Glutamatergic neuron (in vitro differentiated cells): ENCODE measurements at regions not wholly inside any gene's neighbourhood (a gene's known extent, or its start where the extent isn't known, plus 50 kb on each side); places are given as distances from the start of the nearest gene placed in this dataset.

Experiments
- DNase-seq: peaks from one replicate; pipeline ENCODE4 v3.0.0; 2022
- H3K27ac Mint-ChIP-seq: one replicate; pipeline ENCODE4 v1.8.0; 2020; ENCODE audit warnings: mild to moderate bottlenecking, mixed read lengths, inconsistent platforms; ENCODE audit not compliant: unreplicated experiment
- H3K27me3 Mint-ChIP-seq: one replicate; pipeline ENCODE4 v1.8.0; 2020; ENCODE audit warnings: mild to moderate bottlenecking, moderate library complexity, mixed read lengths, inconsistent platforms; ENCODE audit not compliant: unreplicated experiment
- H3K36me3 Mint-ChIP-seq: one replicate; pipeline ENCODE4 v1.8.0; 2020; ENCODE audit warnings: mild to moderate bottlenecking, mixed read lengths, inconsistent platforms; ENCODE audit not compliant: unreplicated experiment
- H3K4me1 Mint-ChIP-seq: one replicate; pipeline ENCODE4 v1.8.0; 2020; ENCODE audit warnings: mild to moderate bottlenecking, low read depth, mixed read lengths, inconsistent platforms; ENCODE audit not compliant: unreplicated experiment
- H3K4me3 Mint-ChIP-seq: one replicate; pipeline ENCODE4 v1.8.0; 2020; ENCODE audit warnings: mild to moderate bottlenecking, mixed read lengths, inconsistent platforms; ENCODE audit not compliant: unreplicated experiment
- H3K9me3 Mint-ChIP-seq: one replicate; pipeline ENCODE4 v1.8.0; 2020; ENCODE audit warnings: mild to moderate bottlenecking, moderate library complexity, mixed read lengths, inconsistent platforms; ENCODE audit not compliant: unreplicated experiment
- CTCF ChIP-seq: fragments of 200-600 bp; sonication (generic); IDR thresholded peaks from one replicate; pipeline ENCODE4 v1.5.0; 2021; ENCODE audit not compliant: partially characterized antibody, unreplicated experiment

GRCh38 chr20:11158589-11158988 lies 484.8 kb upstream of the JAG1 start:
- DNase-seq: no peak
- Mint-ChIP-seq H3K36me3 (no peaks in the 10 kb centered on the region), H3K9me3 (no peaks in the 10 kb centered on the region), H3K4me1 (no peaks in the 10 kb centered on the region), H3K4me3 (no peak overlapping the region), H3K27me3 (no peaks in the 10 kb centered on the region), H3K27ac (no peak overlapping the region)
- no peak for TF ChIP-seq CTCF

- no peak for TF ChIP-seq CTCF
- H3K4me1 Mint-ChIP-seq: no peaks in the 10 kb centered on the region
- no peaks in the 10 kb centered on the region for H3K9me3 Mint-ChIP-seq
- no peak for DNase-seq
- H3K4me3 Mint-ChIP-seq: no peak overlapping the region
- no peaks in the 10 kb centered on the region for H3K36me3 Mint-ChIP-seq
- no peak overlapping the region for H3K27ac Mint-ChIP-seq
- no peaks in the 10 kb centered on the region for H3K27me3 Mint-ChIP-seq
These were observed 485.9 kb upstream of the JAG1 start for GRCh38 chr20:11159728-11160127.

- no peak overlapping the region for H3K4me3 Mint-ChIP-seq
- no peaks in the 10 kb centered on the region for H3K36me3 Mint-ChIP-seq
- no peaks in the 10 kb centered on the region for H3K4me1 Mint-ChIP-seq
- no peak for DNase-seq
- no peak for TF ChIP-seq CTCF
- H3K27ac Mint-ChIP-seq: no peak overlapping the region
- H3K9me3 Mint-ChIP-seq: no peaks in the 10 kb centered on the region
- H3K27me3 Mint-ChIP-seq: no peaks in the 10 kb centered on the region
These were observed 488.4 kb upstream of the JAG1 start for GRCh38 chr20:11162026-11162775.

- no peak for DNase-seq
- TF ChIP-seq CTCF: no peak
- Mint-ChIP-seq H3K4me3 (no peak overlapping the region), H3K4me1 (no peaks in the 10 kb centered on the region), H3K36me3 (no peaks in the 10 kb centered on the region), H3K27ac (no peak overlapping the region), H3K9me3 (no peaks in the 10 kb centered on the region), H3K27me3 (no peaks in the 10 kb centered on the region)
These were observed 492.0 kb upstream of the JAG1 start for GRCh38 chr20:11165789-11166188.

GRCh38 chr20:11166712-11167111 lies 492.9 kb upstream of the JAG1 start:
- no peak for TF ChIP-seq CTCF
- H3K4me3 Mint-ChIP-seq: no peak overlapping the region
- H3K4me1 Mint-ChIP-seq: no peaks in the 10 kb centered on the region
- no peak overlapping the region for H3K27ac Mint-ChIP-seq
- no peak for DNase-seq
- H3K36me3 Mint-ChIP-seq: no peaks in the 10 kb centered on the region
- no peaks in the 10 kb centered on the region for H3K9me3 Mint-ChIP-seq
- no peaks in the 10 kb centered on the region for H3K27me3 Mint-ChIP-seq
